ENCODE measurements at regions not wholly inside any gene's neighbourhood (a gene's known extent, or its start where the extent isn't known, plus 50 kb on each side); places are given as distances from the start of the nearest gene placed in this dataset.

DNA sequence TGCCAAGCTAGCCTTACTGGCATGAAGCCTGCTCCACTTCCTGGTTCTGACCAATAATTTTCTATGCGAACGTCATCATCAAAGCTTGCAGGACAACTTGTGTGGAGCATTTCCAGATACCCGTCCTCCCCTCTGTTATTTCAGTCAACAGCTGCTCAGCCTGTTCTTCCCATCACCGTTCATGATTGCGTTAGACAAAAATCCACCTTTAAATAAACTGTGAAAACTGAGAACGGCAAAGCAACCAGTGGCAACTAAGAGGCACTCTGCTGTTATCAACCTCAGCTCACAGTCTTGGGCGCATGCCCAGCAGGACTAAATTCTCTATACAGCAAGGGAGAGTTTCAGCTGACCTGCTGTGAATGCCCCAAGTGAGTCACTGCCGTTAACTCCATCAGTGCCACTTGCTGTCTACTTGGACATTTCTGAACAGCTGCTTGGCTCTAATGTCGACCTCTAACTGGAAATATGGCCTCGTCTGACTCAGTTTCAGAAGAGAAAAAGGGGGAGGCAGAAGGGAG, 207.4 kb upstream of the RUNX1 start:
- TF ChIP-seq, protein P1, sequence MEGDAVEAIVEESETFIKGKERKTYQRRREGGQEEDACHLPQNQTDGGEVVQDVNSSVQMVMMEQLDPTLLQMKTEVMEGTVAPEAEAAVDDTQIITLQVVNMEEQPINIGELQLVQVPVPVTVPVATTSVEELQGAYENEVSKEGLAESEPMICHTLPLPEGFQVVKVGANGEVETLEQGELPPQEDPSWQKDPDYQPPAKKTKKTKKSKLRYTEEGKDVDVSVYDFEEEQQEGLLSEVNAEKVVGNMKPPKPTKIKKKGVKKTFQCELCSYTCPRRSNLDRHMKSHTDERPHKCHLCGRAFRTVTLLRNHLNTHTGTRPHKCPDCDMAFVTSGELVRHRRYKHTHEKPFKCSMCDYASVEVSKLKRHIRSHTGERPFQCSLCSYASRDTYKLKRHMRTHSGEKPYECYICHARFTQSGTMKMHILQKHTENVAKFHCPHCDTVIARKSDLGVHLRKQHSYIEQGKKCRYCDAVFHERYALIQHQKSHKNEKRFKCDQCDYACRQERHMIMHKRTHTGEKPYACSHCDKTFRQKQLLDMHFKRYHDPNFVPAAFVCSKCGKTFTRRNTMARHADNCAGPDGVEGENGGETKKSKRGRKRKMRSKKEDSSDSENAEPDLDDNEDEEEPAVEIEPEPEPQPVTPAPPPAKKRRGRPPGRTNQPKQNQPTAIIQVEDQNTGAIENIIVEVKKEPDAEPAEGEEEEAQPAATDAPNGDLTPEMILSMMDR (IDR thresholded peaks at IDR 0.05) = no peak
- TF ChIP-seq POLR2A (IDR thresholded peaks at IDR 0.05) (no peak), EP300 (IDR thresholded peaks at IDR 0.05) (peak in 1 of 2 donors; percentile 62)

Measured in tibial nerve (tissue), 4 donors.